NCI-H146 treated with DMSO at 0.1 percent for 48 hours (cell line): ENCODE measurements at regions not wholly inside any gene's neighbourhood (a gene's known extent, or its start where the extent isn't known, plus 50 kb on each side); places are given as distances from the start of the nearest gene placed in this dataset.
"Not testable (repeated sequence)": the region's sequence is repeated elsewhere in the genome, so short reads cannot be mapped to it uniquely, and the experiment has no call there.

Experiments
- DNase-seq: peaks from one replicate; lab custom pipeline; 2025; ENCODE audit not compliant: unreplicated experiment; lab: John Stamatoyannopoulos, UW

- DNase-seq, result peak; percentile 13
Measured at GRCh38 chr12:112705037-112705632, 86.4 kb upstream of the RPH3A start.

- DNase-seq, result no peak
Measured at GRCh38 chr12:112710414-112710813, 81.1 kb upstream of the RPH3A start.

- no peak for DNase-seq
Measured at GRCh38 chr12:112711026-112711425, 80.5 kb upstream of the RPH3A start.

GRCh38 chr12:112711507-112711906 lies 80.0 kb upstream of the RPH3A start:
- no peak for DNase-seq

GRCh38 chr12:112712751-112713150 lies 78.8 kb upstream of the RPH3A start:
- not testable (repeated sequence) for DNase-seq

GRCh38 chr12:112713471-112713870 lies 78.1 kb upstream of the RPH3A start:
- no peak for DNase-seq

- DNase-seq, result no peak
Measured at GRCh38 chr12:112714166-112714710, 77.3 kb upstream of the RPH3A start.

- no peak for DNase-seq
Measured at GRCh38 chr12:112716099-112717093, 75.2 kb upstream of the RPH3A start.

GRCh38 chr12:112728864-112729263 lies 62.7 kb upstream of the RPH3A start:
- DNase-seq, result no peak

GRCh38 chr12:112734859-112735695 lies 56.5 kb upstream of the RPH3A start:
- DNase-seq, result no peak

GRCh38 chr12:112738531-112738930 lies 53.0 kb upstream of the RPH3A start:
- no peak for DNase-seq

- peak; percentile 16 for DNase-seq
Measured at GRCh38 chr12:112740387-112740934, 51.1 kb upstream of the RPH3A start.

GRCh38 chr12:112741106-112741505 lies 50.4 kb upstream of the RPH3A start:
- no peak for DNase-seq
